ENCODE measurements at regions not wholly inside any gene's neighbourhood (a gene's known extent, or its start where the extent isn't known, plus 50 kb on each side); places are given as distances from the start of the nearest gene placed in this dataset.

DNA sequence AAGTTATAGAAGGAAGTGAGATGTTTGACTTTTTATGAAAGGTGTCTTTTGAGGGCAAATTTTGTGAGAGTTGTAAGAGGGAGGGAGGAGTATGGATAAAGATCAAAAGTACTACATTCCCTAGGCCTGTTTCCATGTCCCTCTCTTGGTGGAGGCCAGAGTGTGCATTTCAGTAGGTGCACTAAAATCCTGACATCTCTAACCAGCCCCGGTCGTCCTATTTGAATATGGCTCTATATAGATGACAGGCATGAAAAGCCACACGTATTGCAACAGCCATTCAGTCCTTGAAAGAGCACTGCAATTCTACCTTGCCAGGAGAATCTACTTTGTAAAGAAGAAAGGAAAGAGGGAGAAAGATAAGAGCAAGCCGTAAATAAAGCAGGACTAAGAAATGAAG lies 510.1 kb downstream of the IRS2 start:
- no peak for TF ChIP-seq POLR2A (IDR thresholded peaks at IDR 0.05)
- no peak for TF ChIP-seq CTCF (IDR thresholded peaks at IDR 0.05)
- TF ChIP-seq POLR2AphosphoS5 (IDR thresholded peaks at IDR 0.05; ENCODE audit: insufficient read depth in 1 of 2, low read depth in 1 of 2), result no peak

All from vagina (tissue), 2 donors.